Adipocyte (in vitro differentiated cells): ENCODE measurements at regions not wholly inside any gene's neighbourhood (a gene's known extent, or its start where the extent isn't known, plus 50 kb on each side); places are given as distances from the start of the nearest gene placed in this dataset.
A peak's percentile ranks its signal among the peaks of the same experiment; 100 is the strongest.

Experiments used
- DNase-seq: peaks from one replicate; pipeline ENCODE4 v3.0.0-alpha.2; 2015; ENCODE audit warnings: low read depth
- H3K27me3 ChIP-seq: replicated peaks from 2 replicates; pipeline ENCODE4 v1.7.0; 2013; ENCODE audit warnings: mild to moderate bottlenecking, low read length, moderate library complexity; ENCODE audit not compliant: control insufficient read depth, insufficient read depth
- H3K36me3 ChIP-seq: 2 replicates; pipeline ENCODE4 v1.7.0; 2013; ENCODE audit warnings: low read length, mild to moderate bottlenecking, moderate library complexity; ENCODE audit not compliant: control insufficient read depth, insufficient read depth, severe bottlenecking
- H3K4me1 ChIP-seq: 2 replicates; pipeline ENCODE4 v1.7.0; 2013; ENCODE audit warnings: mild to moderate bottlenecking, low read length, moderate library complexity; ENCODE audit not compliant: control insufficient read depth, insufficient read depth
- H3K4me3 ChIP-seq: 2 replicates; pipeline ENCODE4 v1.7.0; 2013; ENCODE audit warnings: mild to moderate bottlenecking, low read length, moderate library complexity
- H3K9ac ChIP-seq: 2 replicates; pipeline ENCODE4 v1.7.0; 2013; ENCODE audit warnings: mild to moderate bottlenecking, low read length, moderate library complexity
- H3K9me3 ChIP-seq: 2 replicates; pipeline ENCODE4 v1.7.0; 2013; ENCODE audit warnings: mild to moderate bottlenecking, low read length, moderate library complexity; ENCODE audit not compliant: control insufficient read depth

- Histone ChIP-seq H3K36me3 (no peaks in the 10 kb centered on the region), H3K9me3 (no peaks in the 10 kb centered on the region), H3K4me1 (no peaks in the 10 kb centered on the region), H3K9ac (no peak overlapping the region), H3K4me3 (no peak overlapping the region), H3K27me3 (no peaks in the 10 kb centered on the region)
- DNase-seq = no peak
Measured at GRCh38 chr3:157624801-157625200, 121.6 kb upstream of the VEPH1 start.

- no peaks in the 10 kb centered on the region for H3K9me3 ChIP-seq
- no peak overlapping the region for H3K9ac ChIP-seq
- peaks cover 4% of the 10 kb centered on the region for H3K4me1 ChIP-seq
- no peak for DNase-seq
- H3K36me3 ChIP-seq = no peaks in the 10 kb centered on the region
- H3K4me3 ChIP-seq = no peak overlapping the region
- no peaks in the 10 kb centered on the region for H3K27me3 ChIP-seq
Measured at GRCh38 chr3:157618886-157619285, 115.7 kb upstream of the VEPH1 start.

- DNase-seq = peak; percentile 88
Measured at GRCh38 chr3:157618075-157618760, 115.0 kb upstream of the VEPH1 start.

GRCh38 chr3:157614896-157615295 lies 111.7 kb upstream of the VEPH1 start:
- Histone ChIP-seq H3K4me3 (no peak overlapping the region), H3K4me1 (peaks cover 8% of the 10 kb centered on the region), H3K9me3 (no peaks in the 10 kb centered on the region), H3K9ac (no peak overlapping the region), H3K27me3 (no peaks in the 10 kb centered on the region), H3K36me3 (no peaks in the 10 kb centered on the region)
- no peak for DNase-seq

More at GRCh38 chr3:157618075-157618760, 115.0 kb upstream of the VEPH1 start:
- no peaks in the 10 kb centered on the region for H3K36me3 ChIP-seq
- no peak overlapping the region for H3K9ac ChIP-seq
- no peaks in the 10 kb centered on the region for H3K27me3 ChIP-seq
- H3K4me3 ChIP-seq = no peak overlapping the region
- H3K4me1 ChIP-seq = peaks cover 4% of the 10 kb centered on the region
- no peaks in the 10 kb centered on the region for H3K9me3 ChIP-seq

GRCh38 chr3:157611536-157612076 lies 108.4 kb upstream of the VEPH1 start:
- no peak for DNase-seq
- no peak overlapping the region for H3K9ac ChIP-seq
- H3K9me3 ChIP-seq = no peaks in the 10 kb centered on the region
- no peak overlapping the region for H3K4me3 ChIP-seq
- no peaks in the 10 kb centered on the region for H3K27me3 ChIP-seq
- H3K36me3 ChIP-seq = no peaks in the 10 kb centered on the region
- peaks cover 10% of the 10 kb centered on the region for H3K4me1 ChIP-seq

- no peak for DNase-seq
- H3K4me3 ChIP-seq = no peak overlapping the region
- no peak overlapping the region for H3K9ac ChIP-seq
- H3K4me1 ChIP-seq = peaks cover 15% of the 10 kb centered on the region
- H3K9me3 ChIP-seq = no peaks in the 10 kb centered on the region
- no peaks in the 10 kb centered on the region for H3K27me3 ChIP-seq
- no peaks in the 10 kb centered on the region for H3K36me3 ChIP-seq
Measured at GRCh38 chr3:157610876-157611535, 107.8 kb upstream of the VEPH1 start.

- Histone ChIP-seq H3K4me3 (no peak overlapping the region), H3K9ac (no peak overlapping the region), H3K36me3 (no peaks in the 10 kb centered on the region), H3K27me3 (no peaks in the 10 kb centered on the region), H3K4me1 (peaks cover 15% of the 10 kb centered on the region), H3K9me3 (no peaks in the 10 kb centered on the region)
- DNase-seq = no peak
Measured at GRCh38 chr3:157607826-157608405, 104.7 kb upstream of the VEPH1 start.

- no peak overlapping the region for H3K9ac ChIP-seq
- H3K9me3 ChIP-seq = no peaks in the 10 kb centered on the region
- H3K4me1 ChIP-seq = peaks cover 15% of the 10 kb centered on the region
- no peaks in the 10 kb centered on the region for H3K36me3 ChIP-seq
- H3K4me3 ChIP-seq = no peak overlapping the region
- no peaks in the 10 kb centered on the region for H3K27me3 ChIP-seq
- no peak for DNase-seq
Measured at GRCh38 chr3:157606852-157607197, 103.6 kb upstream of the VEPH1 start.

GRCh38 chr3:157606011-157606851 lies 103.0 kb upstream of the VEPH1 start:
- peaks cover 15% of the 10 kb centered on the region for H3K4me1 ChIP-seq
- peak; percentile 84 for DNase-seq
- H3K9ac ChIP-seq = no peak overlapping the region
- H3K27me3 ChIP-seq = no peaks in the 10 kb centered on the region
- H3K36me3 ChIP-seq = no peaks in the 10 kb centered on the region
- no peaks in the 10 kb centered on the region for H3K9me3 ChIP-seq
- no peak overlapping the region for H3K4me3 ChIP-seq

- DNase-seq = no peak
Measured at GRCh38 chr3:157605356-157605755, 102.1 kb upstream of the VEPH1 start.

GRCh38 chr3:157602424-157602823 lies 99.2 kb upstream of the VEPH1 start:
- DNase-seq = no peak
- peaks cover 8% of the 10 kb centered on the region for H3K4me1 ChIP-seq
- no peak overlapping the region for H3K4me3 ChIP-seq
- H3K27me3 ChIP-seq = no peaks in the 10 kb centered on the region
- no peak overlapping the region for H3K9ac ChIP-seq
- no peaks in the 10 kb centered on the region for H3K36me3 ChIP-seq
- no peaks in the 10 kb centered on the region for H3K9me3 ChIP-seq

More at GRCh38 chr3:157605356-157605755, 102.1 kb upstream of the VEPH1 start:
- H3K4me1 ChIP-seq = peaks cover 15% of the 10 kb centered on the region
- H3K27me3 ChIP-seq = no peaks in the 10 kb centered on the region
- no peak overlapping the region for H3K4me3 ChIP-seq
- H3K9me3 ChIP-seq = no peaks in the 10 kb centered on the region
- no peaks in the 10 kb centered on the region for H3K36me3 ChIP-seq
- no peak overlapping the region for H3K9ac ChIP-seq
